Uterus (tissue), 3 donors: ENCODE measurements at regions not wholly inside any gene's neighbourhood (a gene's known extent, or its start where the extent isn't known, plus 50 kb on each side); places are given as distances from the start of the nearest gene placed in this dataset.

ENCODE experiments used
- DNase-seq, 2 donors: peaks; one replicate each; pipeline ENCODE4 v3.0.0-alpha.2; 2019 to 2020
- H3K27ac ChIP-seq, 2 donors: fragments of 200-600 bp; sonication (generic); 1 replicate in 1 of 2; 2 replicates in 1 of 2; pipeline ENCODE4 v1.5.1; 2016 to 2018
- H3K27me3 ChIP-seq, 2 donors: fragments of 200-600 bp; sonication (generic); one replicate each; pipeline ENCODE4 v1.5.1; 2018 to 2019; ENCODE audit warnings: control low read depth in 1 of 2
- H3K36me3 ChIP-seq, 2 donors: fragments of 200-600 bp; sonication (generic); one replicate each; pipeline ENCODE4 v1.5.1; 2019; ENCODE audit warnings: control low read depth in 1 of 2
- H3K4me1 ChIP-seq, 2 donors: fragments of 200-600 bp; sonication (generic); one replicate each; pipeline ENCODE4 v1.5.1; 2018 to 2019; ENCODE audit warnings: control low read depth in 1 of 2
- H3K4me3 ChIP-seq, 2 donors: fragments of 200-600 bp; sonication (generic); 1 replicate in 1 of 2; 2 replicates in 1 of 2; pipeline ENCODE4 v1.5.1; 2018 to 2019; ENCODE audit warnings: mild to moderate bottlenecking in 1 of 2
- H3K9me3 ChIP-seq, 2 donors: fragments of 200-600 bp; sonication (generic); one replicate each; pipeline ENCODE4 v1.5.1; 2019; ENCODE audit warnings: control low read depth in 1 of 2
- CTCF ChIP-seq, 4 experiments: fragments of 200-600 bp in 2 of 4; fragments of 450-650 bp in 2 of 4; sonication (generic) in 2 of 4; IDR thresholded peaks; one replicate each; pipeline ENCODE4 v1.5.1; 2016 to 2019; ENCODE audit warnings: antibody characterized with exemption in 4 of 4, mild to moderate bottlenecking in 2 of 4, moderate library complexity in 1 of 4
- POLR2A ChIP-seq, 2 donors: fragments of 450-650 bp; IDR thresholded peaks; one replicate each; pipeline ENCODE4 v1.6.1; 2016; ENCODE audit warnings: antibody characterized with exemption in 2 of 2, mild to moderate bottlenecking in 1 of 2, moderate library complexity in 1 of 2
- intact Hi-C: fragments of 100-400 bp; cut with DNase I; formaldehyde crosslinking; loops from one replicate; pipeline ENCODE4 v1.15.1; 2023; ENCODE audit warnings: low total_unique reads
- donor health status: DM: yes; HTN: yes; CAD: no.

GRCh38 chr5:6134281-6134680 is 244.1 kb downstream of the MED10 start:
- no peaks in the 10 kb centered on the region for H3K9me3 ChIP-seq
- no peak overlapping the region for H3K4me3 ChIP-seq
- intact Hi-C loops, result no loop called here
- no peaks in the 10 kb centered on the region for H3K27me3 ChIP-seq
- no peaks in the 10 kb centered on the region for H3K4me1 ChIP-seq
- H3K36me3 ChIP-seq, result no peaks in the 10 kb centered on the region
- H3K27ac ChIP-seq, result no peak overlapping the region
- TF ChIP-seq POLR2A (IDR thresholded peaks at IDR 0.05) (no peak), CTCF (IDR thresholded peaks at IDR 0.05) (no peak)
- DNase-seq, result no peak

GRCh38 chr5:6125781-6126180 is 252.6 kb downstream of the MED10 start:
- DNase-seq, result no peak
- H3K4me1 ChIP-seq, result no peaks in the 10 kb centered on the region
- no peak overlapping the region for H3K27ac ChIP-seq
- no peaks in the 10 kb centered on the region for H3K27me3 ChIP-seq
- no peaks in the 10 kb centered on the region for H3K9me3 ChIP-seq
- TF ChIP-seq POLR2A (IDR thresholded peaks at IDR 0.05), result no peak
- no peak for TF ChIP-seq CTCF (IDR thresholded peaks at IDR 0.05)
- no peak overlapping the region for H3K4me3 ChIP-seq
- intact Hi-C loops, result no loop called here
- H3K36me3 ChIP-seq, result no peaks in the 10 kb centered on the region

- DNase-seq, result no peak
- no peaks in the 10 kb centered on the region for H3K9me3 ChIP-seq
- no peaks in the 10 kb centered on the region for H3K27me3 ChIP-seq
- no peaks in the 10 kb centered on the region for H3K4me1 ChIP-seq
- no peaks in the 10 kb centered on the region for H3K36me3 ChIP-seq
- no peak overlapping the region for H3K4me3 ChIP-seq
- TF ChIP-seq POLR2A (IDR thresholded peaks at IDR 0.05) (no peak), CTCF (IDR thresholded peaks at IDR 0.05) (no peak)
- intact Hi-C loops, result no loop called here
- no peak overlapping the region for H3K27ac ChIP-seq
Observed at GRCh38 chr5:6118691-6119090, 259.7 kb downstream of the MED10 start.

GRCh38 chr5:6117212-6117611 is 261.1 kb downstream of the MED10 start:
- no peak for TF ChIP-seq POLR2A (IDR thresholded peaks at IDR 0.05)
- TF ChIP-seq CTCF (IDR thresholded peaks at IDR 0.05), result no peak
- Histone ChIP-seq H3K4me1 (no peaks in the 10 kb centered on the region), H3K27me3 (no peaks in the 10 kb centered on the region), H3K9me3 (no peaks in the 10 kb centered on the region), H3K27ac (no peak overlapping the region), H3K36me3 (no peaks in the 10 kb centered on the region), H3K4me3 (no peak overlapping the region)
- no peak for DNase-seq
- intact Hi-C loops, result no loop called here

GRCh38 chr5:6115852-6116251 is 262.5 kb downstream of the MED10 start:
- Histone ChIP-seq H3K36me3 (no peaks in the 10 kb centered on the region), H3K27me3 (no peaks in the 10 kb centered on the region), H3K4me3 (no peak overlapping the region), H3K4me1 (no peaks in the 10 kb centered on the region), H3K9me3 (no peaks in the 10 kb centered on the region), H3K27ac (peak overlapping the region in 1 of 2 donors; percentile 67)
- intact Hi-C loops, result no loop called here
- TF ChIP-seq POLR2A (IDR thresholded peaks at IDR 0.05), result no peak
- no peak for TF ChIP-seq CTCF (IDR thresholded peaks at IDR 0.05)
- peak in 1 of 2 donors; percentile 54 for DNase-seq
